MM.1S (cell line): ENCODE measurements at regions not wholly inside any gene's neighbourhood (a gene's known extent, or its start where the extent isn't known, plus 50 kb on each side); places are given as distances from the start of the nearest gene placed in this dataset.

Source experiments
- DNase-seq: peaks from one replicate; pipeline ENCODE4 v3.0.0-alpha.2; 2015
- H2AFZ ChIP-seq: fragments of 300-600 bp; sonication (generic); 2 replicates; pipeline ENCODE4 v1.6.0; 2016; ENCODE audit warnings: antibody characterized with exemption, low read length
- H3F3A ChIP-seq: fragments of 300-600 bp; sonication (generic); 2 replicates; pipeline ENCODE4 v1.6.1; 2016; ENCODE audit warnings: mild to moderate bottlenecking, antibody characterized with exemption, low read length, moderate library complexity, mixed read lengths; ENCODE audit not compliant: insufficient read depth
- H3K27ac ChIP-seq: fragments of 300-600 bp; sonication (generic); 2 replicates; pipeline ENCODE4 v1.5.1; 2016; ENCODE audit warnings: mild to moderate bottlenecking, low read length
- H3K27me3 ChIP-seq: fragments of 300-600 bp; sonication (generic); replicated peaks from 2 replicates; pipeline ENCODE4 v1.6.0; 2016; ENCODE audit warnings: low read length; ENCODE audit not compliant: insufficient read depth
- H3K36me3 ChIP-seq: fragments of 300-600 bp; sonication (generic); replicated peaks from 2 replicates; pipeline ENCODE4 v1.6.1; 2016; ENCODE audit warnings: mild to moderate bottlenecking, low read length, mixed read lengths; ENCODE audit not compliant: insufficient read depth
- H3K4me1 ChIP-seq: fragments of 300-600 bp; sonication (generic); 2 replicates; pipeline ENCODE4 v1.6.1; 2016; ENCODE audit warnings: low read length, mixed read lengths
- H3K4me2 ChIP-seq: fragments of 300-600 bp; sonication (generic); 2 replicates; pipeline ENCODE4 v1.6.0; 2016; ENCODE audit warnings: low read depth, low read length
- H3K4me3 ChIP-seq: fragments of 300-600 bp; sonication (generic); 2 replicates; pipeline ENCODE4 v1.5.1; 2016; ENCODE audit warnings: low read length, mixed read lengths
- H3K79me2 ChIP-seq: fragments of 300-600 bp; sonication (generic); 2 replicates; pipeline ENCODE4 v1.6.1; 2016; ENCODE audit warnings: mixed run types, low read length, mixed read lengths
- H3K9ac ChIP-seq: fragments of 300-600 bp; sonication (generic); 2 replicates; pipeline ENCODE4 v1.6.1; 2016; ENCODE audit warnings: low read length, mixed read lengths
- H3K9me2 ChIP-seq: fragments of 300-600 bp; sonication (generic); replicated peaks from 2 replicates; pipeline ENCODE4 v1.6.1; 2016; ENCODE audit warnings: mild to moderate bottlenecking, low read length, mixed read lengths; ENCODE audit not compliant: insufficient read depth
- H3K9me3 ChIP-seq: fragments of 300-600 bp; sonication (generic); replicated peaks from 2 replicates; pipeline ENCODE4 v1.6.1; 2016; ENCODE audit warnings: mild to moderate bottlenecking, low read length, mixed read lengths; ENCODE audit not compliant: insufficient read depth
- H4K20me1 ChIP-seq: fragments of 300-600 bp; sonication (generic); 2 replicates; pipeline ENCODE4 v1.6.1; 2016; ENCODE audit warnings: mild to moderate bottlenecking, low read length, moderate library complexity, mixed read lengths; ENCODE audit not compliant: insufficient read depth
- EZH2 ChIP-seq: fragments of 300-600 bp; sonication (generic); optimal IDR thresholded peaks from 2 replicates; pipeline ENCODE3; 2017; ENCODE audit warnings: low read depth, mild to moderate bottlenecking, antibody characterized with exemption, low read length, mixed read lengths
- EZH2phosphoT487 ChIP-seq: fragments of 300-600 bp; sonication (generic); IDR thresholded peaks from 2 replicates; pipeline ENCODE4 v1.6.1; 2018; ENCODE audit warnings: antibody characterized with exemption, low read length
- TF ChIP-seq, protein P1 (sequence below): fragments of 300-600 bp; sonication (generic); IDR thresholded peaks from 2 replicates; pipeline ENCODE4 v1.5.1; 2016; ENCODE audit warnings: antibody characterized with exemption, low read length, mixed read lengths

DNA sequence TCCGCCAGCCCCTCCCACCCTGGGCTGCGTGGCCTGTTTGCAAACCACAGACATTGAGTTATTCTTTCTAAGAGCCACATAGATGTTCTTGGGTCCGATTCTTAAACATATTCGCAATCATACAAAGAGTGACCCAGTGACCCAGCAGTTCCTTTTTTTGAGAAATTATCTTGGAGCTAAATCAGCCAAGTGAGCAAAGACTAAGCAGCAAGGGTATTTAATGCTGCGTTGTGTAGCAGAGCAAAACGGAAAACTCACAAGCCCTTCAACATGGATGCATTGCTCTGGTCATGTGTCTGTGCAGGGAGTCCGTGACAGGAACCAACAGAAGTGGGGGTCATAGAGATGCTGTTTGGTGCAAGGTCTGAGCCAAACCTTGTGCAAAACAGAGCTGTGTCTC, 95.6 kb downstream of the OLFM1 start:
- no peak for DNase-seq
- Histone ChIP-seq H3K9ac (no peak overlapping the region), H3K4me3 (no peak overlapping the region), H3K27me3 (peaks cover 97% of the 10 kb centered on the region), H3K79me2 (no peaks in the 10 kb centered on the region), H3K27ac (no peak overlapping the region), H4K20me1 (no peaks in the 10 kb centered on the region), H3F3A (no peaks in the 10 kb centered on the region), H2AFZ (no peak overlapping the region), H3K4me1 (no peaks in the 10 kb centered on the region), H3K9me2 (no peaks in the 10 kb centered on the region), H3K9me3 (no peaks in the 10 kb centered on the region), H3K4me2 (no peak overlapping the region), H3K36me3 (no peaks in the 10 kb centered on the region)
- TF ChIP-seq EZH2phosphoT487 (no peak), EZH2 (no peak)
- TF ChIP-seq, protein P1, sequence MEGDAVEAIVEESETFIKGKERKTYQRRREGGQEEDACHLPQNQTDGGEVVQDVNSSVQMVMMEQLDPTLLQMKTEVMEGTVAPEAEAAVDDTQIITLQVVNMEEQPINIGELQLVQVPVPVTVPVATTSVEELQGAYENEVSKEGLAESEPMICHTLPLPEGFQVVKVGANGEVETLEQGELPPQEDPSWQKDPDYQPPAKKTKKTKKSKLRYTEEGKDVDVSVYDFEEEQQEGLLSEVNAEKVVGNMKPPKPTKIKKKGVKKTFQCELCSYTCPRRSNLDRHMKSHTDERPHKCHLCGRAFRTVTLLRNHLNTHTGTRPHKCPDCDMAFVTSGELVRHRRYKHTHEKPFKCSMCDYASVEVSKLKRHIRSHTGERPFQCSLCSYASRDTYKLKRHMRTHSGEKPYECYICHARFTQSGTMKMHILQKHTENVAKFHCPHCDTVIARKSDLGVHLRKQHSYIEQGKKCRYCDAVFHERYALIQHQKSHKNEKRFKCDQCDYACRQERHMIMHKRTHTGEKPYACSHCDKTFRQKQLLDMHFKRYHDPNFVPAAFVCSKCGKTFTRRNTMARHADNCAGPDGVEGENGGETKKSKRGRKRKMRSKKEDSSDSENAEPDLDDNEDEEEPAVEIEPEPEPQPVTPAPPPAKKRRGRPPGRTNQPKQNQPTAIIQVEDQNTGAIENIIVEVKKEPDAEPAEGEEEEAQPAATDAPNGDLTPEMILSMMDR, result no peak

DNA sequence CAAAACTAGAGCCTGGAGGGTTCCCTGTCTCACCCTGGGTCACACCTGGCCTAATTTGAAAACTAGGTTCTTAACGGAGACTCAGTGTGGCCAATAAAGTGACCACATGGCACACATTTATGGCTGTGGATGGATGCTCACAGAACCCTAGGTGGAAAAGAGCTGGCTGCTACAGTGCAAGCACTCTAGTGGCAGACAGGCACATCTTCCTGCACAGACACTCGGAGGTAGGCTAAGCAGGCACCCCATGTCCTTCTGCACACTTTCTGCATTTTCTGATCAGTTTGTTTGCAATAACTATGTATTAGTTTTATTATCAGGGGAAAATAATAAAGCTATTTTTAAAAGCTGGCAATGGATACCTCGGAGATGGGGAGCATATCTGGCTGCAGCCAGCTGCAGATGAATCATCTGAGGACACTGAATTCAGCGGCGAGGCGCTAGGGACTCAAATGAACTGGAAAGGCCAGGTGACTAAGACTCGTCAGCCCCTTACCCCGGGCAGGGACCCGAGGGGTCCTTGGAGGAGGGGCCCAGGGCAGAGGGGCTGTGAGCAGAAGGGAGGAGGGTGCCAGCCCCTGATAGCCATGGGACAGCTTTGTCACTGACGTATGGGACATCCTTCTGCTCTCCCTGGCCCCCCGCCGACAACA, 96.2 kb downstream of the OLFM1 start:
- no peaks in the 10 kb centered on the region for H3K79me2 ChIP-seq
- TF ChIP-seq, protein P1, result no peak
- TF ChIP-seq EZH2, result no peak
- no peak for TF ChIP-seq EZH2phosphoT487
- no peaks in the 10 kb centered on the region for H3K9me2 ChIP-seq
- no peak overlapping the region for H3K4me2 ChIP-seq
- H4K20me1 ChIP-seq, result no peaks in the 10 kb centered on the region
- H3K9me3 ChIP-seq, result no peaks in the 10 kb centered on the region
- H3K27ac ChIP-seq, result no peak overlapping the region
- no peak overlapping the region for H3K9ac ChIP-seq
- H3F3A ChIP-seq, result no peaks in the 10 kb centered on the region
- no peaks in the 10 kb centered on the region for H3K4me1 ChIP-seq
- H3K27me3 ChIP-seq, result peaks cover 93% of the 10 kb centered on the region
- H3K4me3 ChIP-seq, result no peak overlapping the region
- H3K36me3 ChIP-seq, result no peaks in the 10 kb centered on the region
- no peak for DNase-seq
- no peak overlapping the region for H2AFZ ChIP-seq

DNA sequence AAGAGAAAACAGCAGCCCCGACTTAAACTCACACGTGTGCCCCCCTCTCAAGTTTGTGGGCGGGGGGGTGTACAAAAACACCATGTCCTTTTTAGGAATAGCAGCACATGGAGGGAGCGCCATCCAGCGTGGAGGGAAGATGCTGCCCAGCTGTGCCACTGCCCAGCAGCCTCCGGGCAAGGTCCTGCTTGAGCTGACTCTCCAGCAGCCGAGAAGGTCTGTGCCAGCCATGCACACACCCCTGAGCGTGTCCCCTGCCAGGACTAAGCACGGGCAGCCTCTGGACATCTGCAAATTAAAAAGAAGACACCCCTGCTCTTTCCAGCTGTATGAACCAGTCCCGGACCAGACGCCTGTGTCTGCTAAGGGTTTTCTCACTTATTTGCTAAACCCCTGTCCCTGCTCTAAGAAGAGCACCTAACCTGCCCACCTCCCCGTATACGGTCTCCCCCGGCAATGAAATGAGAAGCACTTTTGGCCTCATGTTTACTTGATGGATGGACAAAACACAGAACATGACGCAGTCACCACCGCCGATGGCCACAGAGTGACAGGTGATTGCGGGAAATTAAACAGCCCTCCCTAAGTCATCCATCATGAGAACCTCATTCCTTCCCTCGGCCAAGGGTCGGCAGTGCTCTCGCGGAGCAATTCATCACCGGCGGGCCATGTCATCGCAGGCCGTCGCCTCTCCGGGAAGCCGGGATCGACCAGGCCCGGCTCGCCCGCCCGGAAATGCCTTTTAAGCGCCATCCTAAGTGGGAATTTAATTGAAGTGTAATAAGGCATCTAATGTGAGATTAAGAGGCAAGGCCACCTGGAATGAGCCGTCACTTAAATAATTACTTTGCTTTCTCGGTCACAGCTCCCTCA, 96.9 kb downstream of the OLFM1 start:
- no peaks in the 10 kb centered on the region for H3K9me3 ChIP-seq
- H3K4me1 ChIP-seq, result no peaks in the 10 kb centered on the region
- no peak overlapping the region for H2AFZ ChIP-seq
- no peak overlapping the region for H3K9ac ChIP-seq
- no peaks in the 10 kb centered on the region for H3F3A ChIP-seq
- H3K4me3 ChIP-seq, result no peak overlapping the region
- H3K9me2 ChIP-seq, result no peaks in the 10 kb centered on the region
- TF ChIP-seq, protein P1, result no peak
- TF ChIP-seq EZH2, result no peak
- no peak for TF ChIP-seq EZH2phosphoT487
- peaks cover 86% of the 10 kb centered on the region for H3K27me3 ChIP-seq
- H3K36me3 ChIP-seq, result no peaks in the 10 kb centered on the region
- no peak for DNase-seq
- H3K4me2 ChIP-seq, result no peak overlapping the region
- no peak overlapping the region for H3K27ac ChIP-seq
- no peaks in the 10 kb centered on the region for H4K20me1 ChIP-seq
- no peaks in the 10 kb centered on the region for H3K79me2 ChIP-seq
